ENCODE measurements at regions not wholly inside any gene's neighbourhood (a gene's known extent, or its start where the extent isn't known, plus 50 kb on each side); places are given as distances from the start of the nearest gene placed in this dataset.

DNA sequence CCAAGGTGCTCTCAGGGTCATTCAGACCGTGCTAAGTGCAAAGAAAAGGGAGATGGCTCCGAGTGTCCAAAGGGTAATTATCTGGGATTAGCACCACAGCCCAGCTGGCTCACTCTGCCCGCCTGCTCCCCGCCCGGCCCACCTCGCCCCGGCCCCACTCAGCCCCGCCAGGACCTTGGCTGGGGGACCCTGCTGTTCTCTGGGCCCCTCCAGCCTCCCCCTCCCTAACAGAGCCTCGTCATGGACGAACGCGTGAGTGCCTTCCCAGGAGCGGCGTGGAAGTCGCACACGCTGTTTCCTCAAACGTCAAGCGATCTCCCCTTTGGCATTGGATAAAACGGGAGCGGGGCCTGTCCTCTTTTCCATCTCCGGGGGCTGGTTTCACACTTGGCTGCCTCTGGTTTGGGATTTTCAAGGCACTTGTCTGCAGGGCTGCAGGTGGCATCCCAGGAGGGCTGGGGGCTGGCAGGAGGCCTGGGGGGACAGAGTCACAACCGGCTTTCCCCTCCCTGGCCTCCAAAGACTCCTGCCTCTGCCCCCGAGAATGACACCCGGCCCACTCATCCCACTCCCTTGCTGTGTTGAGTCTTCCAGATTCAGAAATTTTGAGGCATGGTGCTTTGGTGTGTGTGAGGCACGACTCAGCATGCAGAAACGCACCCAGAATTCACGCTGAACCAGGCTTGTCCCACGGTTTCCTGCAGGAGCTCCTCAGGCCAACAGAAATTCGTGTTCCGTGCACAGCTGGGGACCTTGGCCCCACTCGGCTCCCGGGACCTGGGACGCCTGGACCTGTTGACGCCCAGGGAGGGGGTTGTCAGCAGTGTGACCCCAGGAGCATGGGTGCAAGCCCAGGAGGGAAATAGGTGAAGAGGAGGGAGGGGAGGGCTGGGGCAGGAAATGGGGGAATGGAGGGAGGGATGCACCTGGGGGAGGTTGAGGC is 110.0 kb downstream of the PDGFA start:
- TF ChIP-seq, protein P1, sequence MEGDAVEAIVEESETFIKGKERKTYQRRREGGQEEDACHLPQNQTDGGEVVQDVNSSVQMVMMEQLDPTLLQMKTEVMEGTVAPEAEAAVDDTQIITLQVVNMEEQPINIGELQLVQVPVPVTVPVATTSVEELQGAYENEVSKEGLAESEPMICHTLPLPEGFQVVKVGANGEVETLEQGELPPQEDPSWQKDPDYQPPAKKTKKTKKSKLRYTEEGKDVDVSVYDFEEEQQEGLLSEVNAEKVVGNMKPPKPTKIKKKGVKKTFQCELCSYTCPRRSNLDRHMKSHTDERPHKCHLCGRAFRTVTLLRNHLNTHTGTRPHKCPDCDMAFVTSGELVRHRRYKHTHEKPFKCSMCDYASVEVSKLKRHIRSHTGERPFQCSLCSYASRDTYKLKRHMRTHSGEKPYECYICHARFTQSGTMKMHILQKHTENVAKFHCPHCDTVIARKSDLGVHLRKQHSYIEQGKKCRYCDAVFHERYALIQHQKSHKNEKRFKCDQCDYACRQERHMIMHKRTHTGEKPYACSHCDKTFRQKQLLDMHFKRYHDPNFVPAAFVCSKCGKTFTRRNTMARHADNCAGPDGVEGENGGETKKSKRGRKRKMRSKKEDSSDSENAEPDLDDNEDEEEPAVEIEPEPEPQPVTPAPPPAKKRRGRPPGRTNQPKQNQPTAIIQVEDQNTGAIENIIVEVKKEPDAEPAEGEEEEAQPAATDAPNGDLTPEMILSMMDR (IDR thresholded peaks at IDR 0.05; ENCODE audit: poor library complexity): no peak
- TF ChIP-seq EZH2 (IDR thresholded peaks at IDR 0.05; ENCODE audit: borderline replicate concordance): no peak

All from hepatocyte (in vitro differentiated cells).